Neural progenitor cell (in vitro differentiated cells): ENCODE measurements at regions not wholly inside any gene's neighbourhood (a gene's known extent, or its start where the extent isn't known, plus 50 kb on each side); places are given as distances from the start of the nearest gene placed in this dataset.

Experiments used
- CTCF ChIP-seq: fragments of 200-600 bp; sonication (generic); IDR thresholded peaks from 2 replicates; pipeline ENCODE4 v1.5.1; 2017; ENCODE audit warnings: antibody characterized with exemption, mild to moderate bottlenecking
- EZH2 ChIP-seq: fragments of 200-600 bp; sonication (generic); IDR thresholded peaks from 2 replicates; pipeline ENCODE4 v1.6.1; 2017; ENCODE audit warnings: antibody characterized with exemption, mild to moderate bottlenecking, moderate library complexity

DNA sequence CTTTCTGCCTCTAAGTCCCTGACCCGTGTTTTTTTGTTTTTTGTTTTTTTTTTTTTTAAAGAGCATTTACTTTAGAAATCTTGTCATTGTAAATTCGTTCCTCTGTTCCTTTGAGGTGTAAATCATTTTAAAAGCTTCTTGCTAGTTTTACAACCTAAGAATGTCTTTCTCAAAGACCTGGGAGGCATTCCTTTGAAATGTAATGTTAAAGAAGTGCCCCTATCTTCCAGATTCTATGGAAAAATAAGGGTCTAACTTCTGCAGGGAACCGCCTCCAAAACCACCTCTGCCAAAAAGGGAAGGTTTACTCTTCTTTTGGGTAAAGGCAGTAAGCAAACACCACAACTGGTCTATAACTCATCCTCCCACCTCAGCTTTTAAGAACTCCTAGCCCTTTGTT is 259.6 kb upstream of the ZNF804A start:
- TF ChIP-seq CTCF (no peak), EZH2 (no peak)
